ENCODE measurements at regions not wholly inside any gene's neighbourhood (a gene's known extent, or its start where the extent isn't known, plus 50 kb on each side); places are given as distances from the start of the nearest gene placed in this dataset.
A peak's percentile ranks its signal among the peaks of the same experiment; 100 is the strongest.

DNA sequence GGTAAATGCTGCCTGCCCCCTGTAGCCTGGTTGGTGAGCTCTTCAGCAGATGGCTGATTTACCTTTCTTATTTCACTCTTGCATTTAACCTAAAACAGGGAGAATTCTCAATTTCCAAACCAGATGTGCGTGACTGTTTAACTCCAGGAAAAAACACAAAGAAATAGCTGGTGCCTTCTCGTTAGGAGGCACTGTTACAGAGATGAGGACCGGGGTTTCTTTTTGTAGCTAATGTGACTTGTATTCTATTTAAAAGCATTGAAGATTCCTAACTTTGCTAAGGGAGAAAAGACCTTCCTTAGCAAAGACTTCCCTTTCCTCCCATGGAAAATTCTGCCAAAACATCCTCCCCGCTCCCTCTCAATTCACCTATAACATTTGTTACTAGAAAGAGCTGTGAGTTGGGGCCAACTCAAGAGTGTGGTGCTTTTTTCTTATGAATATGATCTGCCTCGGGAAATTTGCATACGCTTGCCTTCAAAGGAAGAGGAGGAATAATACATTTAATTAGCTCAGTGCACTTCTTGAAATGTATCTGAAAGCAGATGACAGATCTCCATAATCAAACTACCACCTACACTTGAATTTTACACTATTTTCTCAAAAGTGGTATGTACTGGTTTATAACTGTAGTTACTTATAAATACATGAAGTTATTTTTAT, 102.0 kb upstream of the ARID2 start:
- no peak for DNase-seq (ENCODE audit: low spot score)

- no peak for DNase-seq (ENCODE audit: low spot score)
Observed at GRCh38 chr12:45629292-45629691, 100.2 kb upstream of the ARID2 start.

DNA sequence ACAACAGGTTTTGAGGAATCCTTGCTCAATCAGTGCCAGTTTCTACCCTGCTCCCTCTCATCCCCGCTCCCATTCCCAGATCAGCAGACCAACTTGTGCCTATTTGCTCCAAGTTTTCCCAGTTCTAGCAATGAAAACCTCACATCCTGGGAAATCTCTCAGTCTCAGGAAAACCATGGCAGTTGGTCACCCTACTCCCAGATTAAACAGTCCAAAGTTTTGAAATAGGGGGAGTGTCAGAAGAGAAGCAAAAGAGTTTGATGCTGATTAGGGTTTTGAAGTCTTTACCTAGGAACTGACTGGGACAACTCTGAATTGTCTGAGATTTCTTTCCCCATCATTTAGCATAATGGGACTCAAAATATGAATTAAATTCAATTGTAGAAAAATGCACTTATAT, 95.8 kb upstream of the ARID2 start:
- DNase-seq (ENCODE audit: low spot score), result no peak

GRCh38 chr12:45634273-45634917, 95.1 kb upstream of the ARID2 start:
- no peak for DNase-seq (ENCODE audit: low spot score)

- DNase-seq (ENCODE audit: low spot score), result no peak
Observed at GRCh38 chr12:45637242-45637641, 92.3 kb upstream of the ARID2 start.

GRCh38 chr12:45637706-45638105, 91.8 kb upstream of the ARID2 start:
- no peak for DNase-seq (ENCODE audit: low spot score)

DNA sequence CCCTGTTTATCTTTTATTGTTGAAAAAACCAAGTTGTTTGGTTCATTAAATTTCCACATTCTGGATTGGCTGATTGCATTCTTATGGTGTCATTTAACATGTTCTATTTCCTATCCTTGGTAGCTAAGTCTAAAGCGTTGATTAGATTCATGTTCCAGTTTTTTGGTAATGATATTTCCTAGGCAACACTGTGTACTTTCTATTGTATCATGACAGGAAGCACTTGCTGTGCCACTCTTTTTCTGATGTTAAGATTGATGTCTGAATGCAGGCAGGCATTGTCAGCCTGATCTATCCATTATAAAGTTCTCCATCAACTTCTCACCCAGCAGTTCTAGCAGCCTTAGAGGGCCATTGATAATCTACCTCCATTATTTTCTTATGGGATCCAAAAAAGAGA, 91.1 kb upstream of the ARID2 start:
- DNase-seq (ENCODE audit: low spot score), result no peak

DNA sequence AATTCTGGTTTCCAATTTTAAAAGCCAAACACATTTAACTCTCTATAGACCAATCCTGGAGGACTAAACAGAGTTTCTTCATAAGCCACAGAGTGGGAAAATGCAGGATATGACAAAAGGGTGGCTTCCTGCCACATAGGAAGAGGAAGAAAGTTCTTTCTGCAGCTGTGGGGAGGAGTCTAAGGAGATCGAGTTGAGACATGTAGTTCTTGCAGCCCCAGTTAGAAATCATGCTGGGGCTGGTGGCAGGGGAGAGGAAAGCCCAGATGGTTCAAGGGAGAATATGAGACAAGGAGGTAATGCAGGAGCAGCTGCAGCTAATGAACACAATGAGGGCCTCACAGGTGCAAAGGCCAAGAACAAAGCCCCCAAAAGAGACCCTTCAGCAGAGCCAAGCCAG, 85.0 kb upstream of the ARID2 start:
- peak; percentile 14 for DNase-seq (ENCODE audit: low spot score)

DNA sequence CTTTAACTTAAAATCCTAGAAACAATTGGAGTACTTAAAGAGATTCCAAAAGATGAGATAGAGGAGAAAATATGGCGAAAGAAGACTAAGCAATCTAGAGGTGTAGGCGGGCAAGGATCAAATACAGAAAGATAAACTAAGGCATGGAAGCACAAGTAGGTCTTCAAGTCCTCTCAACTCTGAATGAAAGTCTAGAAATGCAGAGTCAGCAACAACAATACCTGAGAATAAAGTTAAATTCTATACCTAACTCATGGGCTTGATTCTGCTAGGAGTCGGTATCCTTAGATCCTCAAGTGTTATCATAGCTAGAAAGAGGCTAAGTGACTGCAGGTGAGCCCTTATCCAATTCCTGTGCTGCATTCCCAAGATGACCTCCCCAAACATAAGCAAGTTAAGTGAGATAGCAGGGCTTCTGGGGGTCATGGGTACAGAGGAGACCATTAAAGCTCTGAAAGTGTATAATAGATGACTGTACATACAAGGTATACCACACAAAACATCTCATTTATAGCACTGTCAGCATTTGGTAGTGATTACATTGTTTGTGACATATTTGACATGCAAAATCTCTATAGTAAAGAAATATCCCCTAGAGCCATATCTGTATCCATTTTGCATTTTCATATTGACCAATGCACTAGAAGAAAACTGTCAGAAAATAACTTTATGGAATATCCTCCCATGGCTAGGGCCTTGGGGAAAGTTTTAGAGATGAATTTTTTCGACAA, 82.5 kb upstream of the ARID2 start:
- DNase-seq (ENCODE audit: low spot score), result no peak

GRCh38 chr12:45648070-45648469, 81.4 kb upstream of the ARID2 start:
- DNase-seq (ENCODE audit: low spot score), result no peak

- no peak for DNase-seq (ENCODE audit: low spot score)
Observed at GRCh38 chr12:45651029-45651428, 78.5 kb upstream of the ARID2 start.

GRCh38 chr12:45654002-45654665, 75.4 kb upstream of the ARID2 start:
- DNase-seq (ENCODE audit: low spot score), result no peak

- DNase-seq (ENCODE audit: low spot score), result peak; percentile 14
Observed at GRCh38 chr12:45655186-45655585, 74.3 kb upstream of the ARID2 start.

DNA sequence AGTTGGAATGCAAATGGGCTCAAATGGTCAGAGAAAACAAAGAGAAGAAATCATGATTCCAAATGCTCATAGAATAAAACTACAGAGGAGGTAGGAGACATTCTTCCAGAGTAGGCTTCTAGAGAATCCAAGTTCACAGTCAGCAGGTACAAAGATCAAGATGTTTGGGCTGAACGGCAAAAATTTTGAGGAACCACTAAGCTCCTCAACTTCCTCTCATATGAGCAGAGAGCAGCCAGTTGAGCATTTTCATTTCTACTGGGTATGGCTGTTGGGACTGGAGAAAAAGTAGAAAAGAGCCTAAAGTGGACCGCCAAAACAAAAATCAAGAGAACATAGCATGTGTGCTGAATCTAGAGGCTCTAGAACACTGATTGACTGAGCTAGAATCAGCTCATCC, 73.8 kb upstream of the ARID2 start:
- no peak for DNase-seq (ENCODE audit: low spot score)

GRCh38 chr12:45658020-45658419, 71.5 kb upstream of the ARID2 start:
- DNase-seq (ENCODE audit: low spot score), result no peak

GRCh38 chr12:45660330-45660729, 69.2 kb upstream of the ARID2 start:
- peak; percentile 81 for DNase-seq (ENCODE audit: low spot score)

GRCh38 chr12:45663455-45663854, 66.1 kb upstream of the ARID2 start:
- no peak for DNase-seq (ENCODE audit: low spot score)

GRCh38 chr12:45665941-45666340, 63.6 kb upstream of the ARID2 start:
- no peak for DNase-seq (ENCODE audit: low spot score)

- DNase-seq (ENCODE audit: low spot score), result no peak
Observed at GRCh38 chr12:45666396-45666795, 63.1 kb upstream of the ARID2 start.

GRCh38 chr12:45666816-45667215, 62.7 kb upstream of the ARID2 start:
- DNase-seq (ENCODE audit: low spot score), result no peak

DNA sequence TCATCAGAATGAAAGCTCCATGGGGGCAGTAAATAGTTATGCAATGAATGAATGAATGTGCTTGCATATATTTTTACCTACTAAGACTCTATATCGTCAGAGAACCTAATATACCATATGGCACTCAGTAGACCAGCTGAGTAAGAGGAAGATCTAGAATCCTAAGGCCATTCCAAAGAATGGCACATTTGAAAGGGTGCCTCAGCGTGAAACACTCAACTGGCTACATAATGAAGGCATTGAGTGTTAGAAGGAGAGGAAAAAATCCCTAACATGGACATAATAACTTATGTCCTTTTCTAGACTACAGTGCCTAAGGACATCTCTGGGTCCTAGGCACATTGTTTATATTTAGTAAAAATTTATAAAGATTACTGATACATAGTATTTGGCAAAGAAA, 61.7 kb upstream of the ARID2 start:
- DNase-seq (ENCODE audit: low spot score), result no peak

DNA sequence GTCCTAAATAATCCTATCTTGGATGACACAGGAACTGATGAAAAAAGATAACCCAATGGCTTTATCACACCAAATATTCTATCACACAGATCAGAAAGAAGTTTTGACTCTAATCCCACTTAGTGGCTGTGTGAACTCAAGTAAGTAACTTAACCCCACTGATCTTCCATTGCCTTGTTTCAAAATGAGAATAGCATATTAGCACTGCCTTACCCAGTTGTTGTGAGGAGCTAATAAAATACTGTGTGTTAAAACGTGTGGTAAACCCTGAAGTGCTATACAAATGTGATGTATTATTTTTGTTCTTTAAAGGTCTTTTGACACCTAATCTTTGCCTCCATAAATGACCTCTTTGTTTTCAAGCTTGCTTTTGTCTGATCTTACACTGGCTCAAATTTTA, 60.9 kb upstream of the ARID2 start:
- DNase-seq (ENCODE audit: low spot score), result no peak

- no peak for DNase-seq (ENCODE audit: low spot score)
Observed at GRCh38 chr12:45669093-45669492, 60.4 kb upstream of the ARID2 start.

Data from RKO (cell line).